ENCODE measurements at regions not wholly inside any gene's neighbourhood (a gene's known extent, or its start where the extent isn't known, plus 50 kb on each side); places are given as distances from the start of the nearest gene placed in this dataset.
"Not testable (repeated sequence)": the region's sequence is repeated elsewhere in the genome, so short reads cannot be mapped to it uniquely, and the experiment has no call there.

- DNase-seq (ENCODE audit: low read depth): no peak
These were observed 706.4 kb downstream of the LRRIQ3 start for GRCh38 chr1:73491621-73492020.

- peak; percentile 29 for DNase-seq (ENCODE audit: low read depth)
These were observed 722.6 kb downstream of the LRRIQ3 start for GRCh38 chr1:73475316-73475870.

DNA sequence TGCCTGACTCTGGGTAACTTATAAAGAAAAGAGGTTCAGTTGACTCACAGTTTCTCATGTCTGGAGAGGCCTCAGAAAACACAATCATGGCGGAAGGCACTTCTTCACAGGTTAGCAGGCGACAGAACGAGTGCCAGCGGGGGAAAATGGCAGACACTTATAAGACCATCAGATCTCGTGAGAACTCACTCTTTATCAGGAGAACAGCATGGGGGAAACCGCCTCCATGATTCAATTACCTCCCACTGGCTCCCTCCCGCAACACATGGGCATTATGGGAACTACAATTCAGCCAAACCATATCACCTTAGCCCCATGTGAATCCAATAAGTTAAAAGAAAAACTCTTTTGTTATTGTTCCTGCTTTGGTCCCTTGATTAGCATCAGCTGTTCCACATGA is 725.2 kb downstream of the LRRIQ3 start:
- no peak for DNase-seq (ENCODE audit: low read depth)

DNA sequence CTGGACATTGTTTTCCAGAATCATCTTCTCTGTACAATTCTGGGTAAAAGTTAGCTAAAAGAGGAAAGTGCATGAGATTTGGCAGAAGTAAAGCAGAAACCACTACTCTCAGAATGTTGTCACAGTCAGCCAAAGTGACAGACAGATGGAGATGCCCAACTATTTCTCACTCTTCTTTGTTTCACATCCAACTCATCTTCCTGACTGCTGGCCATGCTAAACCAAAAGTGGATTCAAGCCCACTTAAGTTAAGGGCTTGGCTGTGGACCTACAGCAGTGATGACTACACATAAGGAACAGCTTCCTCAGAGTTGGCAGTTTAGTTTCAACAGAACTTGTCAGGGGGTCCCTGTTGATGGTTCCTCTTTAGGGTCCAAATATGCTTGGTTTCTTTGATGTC is 730.2 kb downstream of the LRRIQ3 start:
- no peak for DNase-seq (ENCODE audit: low read depth)

DNA sequence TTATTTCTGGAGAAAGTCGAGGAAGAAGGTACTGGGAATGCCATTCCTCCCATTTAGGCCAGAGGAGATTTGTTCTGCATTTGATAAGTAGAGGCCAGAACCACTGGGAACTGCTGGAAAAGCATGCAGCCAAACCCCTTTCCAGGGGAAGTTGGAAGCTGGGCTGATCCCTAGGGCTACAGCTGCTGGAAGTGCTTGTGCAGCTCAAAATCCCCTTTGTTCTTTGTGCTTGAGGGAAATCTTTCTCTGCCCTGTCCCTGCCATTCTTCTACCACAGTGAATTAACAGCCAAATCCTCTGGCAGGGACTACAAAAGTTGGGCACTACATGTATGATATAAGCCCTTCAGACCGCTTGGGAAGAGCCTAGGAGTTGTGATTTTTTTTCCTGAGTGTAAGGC is 734.1 kb downstream of the LRRIQ3 start:
- DNase-seq (ENCODE audit: low read depth): no peak

DNA sequence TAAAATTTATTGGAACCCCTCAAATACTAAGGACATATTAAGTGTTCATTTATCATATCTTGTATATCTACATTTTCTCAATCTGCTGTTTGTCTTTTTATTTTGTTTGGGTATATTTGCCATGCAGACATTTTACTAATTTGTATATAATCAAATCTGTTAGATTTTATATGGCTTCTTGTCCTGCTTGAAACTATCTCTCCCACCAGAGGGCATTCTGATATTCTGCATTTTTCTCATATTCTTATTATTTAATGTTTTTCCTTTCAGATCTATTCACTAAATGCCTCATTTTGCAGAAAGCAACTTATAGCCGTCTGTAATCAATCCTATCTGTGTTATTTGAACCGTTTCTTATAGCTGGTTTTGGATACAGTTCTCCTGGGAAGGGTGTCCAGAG is 745.5 kb downstream of the LRRIQ3 start:
- no peak for DNase-seq (ENCODE audit: low read depth)

GRCh38 chr1:73450668-73451067 is 747.3 kb downstream of the LRRIQ3 start:
- not testable (repeated sequence) for DNase-seq (ENCODE audit: low read depth)

- DNase-seq (ENCODE audit: low read depth): no peak
These were observed 786.5 kb downstream of the LRRIQ3 start for GRCh38 chr1:73411479-73411878.

DNA sequence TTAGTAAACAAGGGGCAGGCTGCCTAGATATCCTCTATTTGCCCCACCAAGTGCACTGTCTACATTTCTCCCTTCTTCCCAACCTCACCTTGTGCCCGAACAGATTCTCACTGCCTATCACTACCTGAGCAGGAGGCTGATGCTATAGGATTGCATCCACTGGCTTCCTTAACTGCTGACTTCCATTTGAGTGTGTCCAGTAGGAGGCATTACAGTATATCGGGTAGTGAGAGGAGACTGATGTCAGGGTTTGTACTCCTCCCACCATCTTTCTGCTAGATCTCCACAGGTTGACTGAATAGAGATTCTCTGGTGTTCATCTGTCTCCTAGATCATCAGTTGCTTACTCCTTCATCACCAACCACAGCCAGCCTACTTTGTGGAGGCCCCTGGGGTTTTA is 796.3 kb downstream of the LRRIQ3 start:
- DNase-seq (ENCODE audit: low read depth): no peak

DNA sequence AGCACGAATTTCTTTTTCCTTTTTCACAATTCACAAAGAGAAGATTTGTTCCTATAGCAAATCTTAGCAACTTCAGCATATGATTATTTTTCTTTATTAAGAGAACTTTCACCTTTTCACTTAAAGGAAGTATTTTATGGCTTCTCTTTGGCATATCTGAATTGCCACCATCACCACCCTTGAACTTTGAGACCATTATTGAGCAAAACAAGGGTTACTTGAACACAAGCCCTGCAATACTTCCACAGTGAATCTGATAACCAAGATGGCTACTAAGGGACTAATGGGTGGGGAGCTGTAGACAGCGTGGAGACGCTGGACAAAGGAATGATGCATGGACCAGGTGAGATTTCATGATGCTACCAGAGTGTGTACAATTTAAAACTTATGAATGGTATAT is 815.0 kb downstream of the LRRIQ3 start:
- DNase-seq (ENCODE audit: low read depth): no peak

DNA sequence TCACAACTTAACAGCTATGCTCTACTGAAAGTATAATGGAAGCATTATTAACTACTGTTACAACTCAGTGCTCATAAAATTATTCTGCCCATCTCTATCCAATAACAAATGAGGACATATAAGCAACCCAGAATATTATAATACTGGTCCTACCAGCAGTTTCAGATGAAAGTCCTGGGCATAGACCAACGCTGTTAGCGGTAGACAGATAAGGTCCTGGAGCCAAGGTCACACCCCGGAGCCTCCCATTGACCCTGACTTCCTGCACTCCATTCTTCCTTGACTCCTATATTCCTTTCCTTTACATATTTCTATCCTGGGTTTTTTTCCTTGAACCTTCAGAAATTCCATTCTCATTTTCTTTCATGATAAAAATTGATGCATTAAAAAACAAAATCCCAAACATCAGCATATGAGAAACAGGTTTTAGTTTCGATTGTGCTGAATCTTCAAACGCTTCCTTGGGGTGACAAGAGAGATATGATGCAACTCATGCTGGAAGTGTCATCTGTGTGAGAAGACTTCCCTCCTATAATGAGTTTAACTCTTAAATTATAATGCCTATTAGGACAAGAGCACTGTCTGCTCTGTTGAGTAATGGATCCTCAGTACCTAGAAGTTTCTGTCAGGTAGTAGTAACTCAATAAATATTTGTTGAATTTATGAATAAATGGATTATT is 831.1 kb downstream of the LRRIQ3 start:
- no peak for DNase-seq (ENCODE audit: low read depth)

- no peak for DNase-seq (ENCODE audit: low read depth)
These were observed 839.0 kb downstream of the LRRIQ3 start for GRCh38 chr1:73359001-73359400.

DNA sequence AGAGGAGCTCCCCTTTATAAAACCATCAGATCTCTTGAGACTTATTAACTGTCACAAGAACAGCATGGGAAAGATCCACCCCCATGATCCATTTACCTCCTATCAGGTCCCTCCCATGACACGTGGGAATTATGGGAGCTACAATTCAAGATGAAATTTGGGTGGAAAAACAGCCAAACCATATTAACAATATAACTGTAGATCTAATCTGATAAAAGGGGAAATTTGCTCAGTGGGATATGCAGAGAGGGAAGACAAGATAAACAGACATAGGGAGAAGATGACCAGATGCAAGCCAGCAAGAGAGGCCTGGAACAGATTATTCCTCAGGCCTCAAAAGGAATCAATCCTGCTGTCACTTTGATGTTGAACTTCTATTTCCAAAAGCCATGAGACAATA is 841.5 kb downstream of the LRRIQ3 start:
- no peak for DNase-seq (ENCODE audit: low read depth)

- DNase-seq (ENCODE audit: low read depth): no peak
These were observed 854.0 kb downstream of the LRRIQ3 start for GRCh38 chr1:73343947-73344346.

DNA sequence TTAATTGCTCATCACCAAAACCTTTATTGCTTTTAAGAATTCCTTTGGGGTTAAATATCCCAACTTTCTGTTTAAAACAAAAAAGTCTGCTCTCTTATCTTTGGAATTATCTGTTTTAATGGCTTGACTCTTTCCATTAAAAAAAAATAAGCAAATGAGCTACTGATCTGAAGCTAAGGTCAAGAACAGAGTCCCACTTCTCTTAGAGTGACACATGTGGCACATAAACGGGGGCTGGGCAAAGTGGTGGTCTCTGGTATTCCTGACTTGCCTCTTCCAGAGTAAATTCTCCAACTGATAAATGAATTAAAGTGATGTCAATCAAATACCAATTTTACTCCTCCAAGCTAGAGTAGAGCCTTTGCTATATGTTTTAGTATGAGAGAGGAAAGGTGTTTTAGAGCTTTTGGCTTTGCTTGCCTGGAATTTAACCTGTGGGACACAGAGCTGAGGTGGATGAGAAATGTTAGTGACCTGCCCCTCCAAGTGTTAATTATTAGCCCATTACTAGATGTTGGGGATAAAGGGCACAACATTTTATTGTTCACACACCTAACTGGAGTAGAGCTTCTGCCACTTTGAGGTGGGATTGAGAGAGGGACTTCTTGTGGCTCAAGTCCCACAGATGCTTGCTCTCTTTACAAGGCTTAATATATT is 864.0 kb downstream of the LRRIQ3 start:
- DNase-seq (ENCODE audit: low read depth): no peak

DNA sequence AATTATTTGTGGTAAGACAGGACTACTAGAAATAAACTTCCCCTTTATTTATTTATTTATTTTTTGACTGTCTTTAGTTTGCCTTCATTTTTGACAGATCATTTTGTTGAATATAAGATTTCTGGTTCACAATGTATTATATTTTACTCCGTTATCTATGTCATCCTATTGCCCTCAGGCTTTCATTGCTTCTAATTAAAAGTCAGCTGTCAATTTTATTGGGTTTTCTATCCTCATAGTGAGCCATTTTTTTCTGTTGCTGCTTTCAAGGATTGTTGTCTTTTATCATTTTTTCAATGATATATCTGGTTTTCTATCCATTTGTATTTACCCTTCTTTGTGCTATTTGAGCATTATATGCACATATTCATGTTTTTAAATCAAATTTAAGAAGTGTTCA is 866.2 kb downstream of the LRRIQ3 start:
- no peak for DNase-seq (ENCODE audit: low read depth)

DNA sequence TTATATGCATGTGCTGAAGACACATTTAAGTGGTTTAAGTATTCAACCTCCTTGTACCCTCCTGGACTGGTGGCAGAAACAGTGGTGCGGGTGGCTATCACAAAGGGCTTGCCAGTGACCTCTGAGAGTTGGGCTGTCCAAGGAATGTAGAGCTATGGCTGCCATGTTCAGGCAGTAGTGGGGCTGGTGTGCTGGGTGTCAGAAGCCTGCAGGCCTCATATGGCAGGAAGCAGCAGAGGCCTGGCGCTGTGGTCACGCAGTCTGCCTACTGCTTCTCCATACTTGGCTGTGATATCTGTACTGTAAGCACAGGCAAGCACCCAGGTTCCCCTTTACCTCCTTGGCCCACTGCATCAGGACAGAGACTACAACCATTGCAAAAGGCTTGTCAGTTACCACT is 870.0 kb downstream of the LRRIQ3 start:
- no peak for DNase-seq (ENCODE audit: low read depth)

GRCh38 chr1:73327180-73327793 is 870.7 kb downstream of the LRRIQ3 start:
- no peak for DNase-seq (ENCODE audit: low read depth)

- DNase-seq (ENCODE audit: low read depth): no peak
These were observed 871.3 kb downstream of the LRRIQ3 start for GRCh38 chr1:73326663-73327062.

- no peak for DNase-seq (ENCODE audit: low read depth)
These were observed 887.1 kb downstream of the LRRIQ3 start for GRCh38 chr1:73310797-73311381.

GRCh38 chr1:73306899-73307555 is 890.9 kb downstream of the LRRIQ3 start:
- DNase-seq (ENCODE audit: low read depth): no peak

- DNase-seq (ENCODE audit: low read depth): no peak
These were observed 924.1 kb downstream of the LRRIQ3 start for GRCh38 chr1:73273886-73274285.

All from renal cortical epithelial cell (primary cell).